ENCODE measurements at regions not wholly inside any gene's neighbourhood (a gene's known extent, or its start where the extent isn't known, plus 50 kb on each side); places are given as distances from the start of the nearest gene placed in this dataset.

DNA sequence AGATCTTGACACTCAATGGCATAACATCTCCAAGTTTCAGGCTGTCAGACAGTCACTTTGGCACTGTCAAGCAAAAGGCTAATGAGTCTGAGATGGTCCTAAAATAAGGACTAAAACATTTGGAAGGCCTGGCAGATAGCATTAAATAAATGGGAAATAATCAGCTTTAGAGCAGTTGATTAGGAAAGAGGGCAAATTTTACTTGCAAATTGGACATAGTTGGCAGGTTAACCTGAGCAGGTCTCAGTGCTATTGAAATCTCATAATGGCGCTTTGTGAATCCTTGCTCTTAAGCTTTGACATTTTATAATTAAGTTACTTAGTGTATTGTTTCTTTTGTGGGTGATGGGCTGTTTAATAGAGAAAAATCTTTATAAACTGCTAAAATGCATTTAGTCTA lies 1003.1 kb upstream of the GBE1 start:
- DNase-seq, result no peak
- Histone ChIP-seq H3K4me3 (no peak overlapping the region), H3K4me1 (no peaks in the 10 kb centered on the region), H3K9me3 (no peaks in the 10 kb centered on the region), H3K27ac (no peak overlapping the region), H3K36me3 (no peaks in the 10 kb centered on the region), H3K27me3 (no peaks in the 10 kb centered on the region)
- intact Hi-C loops (cut with DNase I), result no loop called here
- no peak for ATAC-seq
- no peak for TF ChIP-seq POLR2A (IDR thresholded peaks at IDR 0.05)
- TF ChIP-seq, protein P1, sequence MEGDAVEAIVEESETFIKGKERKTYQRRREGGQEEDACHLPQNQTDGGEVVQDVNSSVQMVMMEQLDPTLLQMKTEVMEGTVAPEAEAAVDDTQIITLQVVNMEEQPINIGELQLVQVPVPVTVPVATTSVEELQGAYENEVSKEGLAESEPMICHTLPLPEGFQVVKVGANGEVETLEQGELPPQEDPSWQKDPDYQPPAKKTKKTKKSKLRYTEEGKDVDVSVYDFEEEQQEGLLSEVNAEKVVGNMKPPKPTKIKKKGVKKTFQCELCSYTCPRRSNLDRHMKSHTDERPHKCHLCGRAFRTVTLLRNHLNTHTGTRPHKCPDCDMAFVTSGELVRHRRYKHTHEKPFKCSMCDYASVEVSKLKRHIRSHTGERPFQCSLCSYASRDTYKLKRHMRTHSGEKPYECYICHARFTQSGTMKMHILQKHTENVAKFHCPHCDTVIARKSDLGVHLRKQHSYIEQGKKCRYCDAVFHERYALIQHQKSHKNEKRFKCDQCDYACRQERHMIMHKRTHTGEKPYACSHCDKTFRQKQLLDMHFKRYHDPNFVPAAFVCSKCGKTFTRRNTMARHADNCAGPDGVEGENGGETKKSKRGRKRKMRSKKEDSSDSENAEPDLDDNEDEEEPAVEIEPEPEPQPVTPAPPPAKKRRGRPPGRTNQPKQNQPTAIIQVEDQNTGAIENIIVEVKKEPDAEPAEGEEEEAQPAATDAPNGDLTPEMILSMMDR (IDR thresholded peaks at IDR 0.05), result no peak
- 89 to 97% (median 96%) methylated on average over 1 of the region's 1 CpG for WGBS, 4 donors

DNA sequence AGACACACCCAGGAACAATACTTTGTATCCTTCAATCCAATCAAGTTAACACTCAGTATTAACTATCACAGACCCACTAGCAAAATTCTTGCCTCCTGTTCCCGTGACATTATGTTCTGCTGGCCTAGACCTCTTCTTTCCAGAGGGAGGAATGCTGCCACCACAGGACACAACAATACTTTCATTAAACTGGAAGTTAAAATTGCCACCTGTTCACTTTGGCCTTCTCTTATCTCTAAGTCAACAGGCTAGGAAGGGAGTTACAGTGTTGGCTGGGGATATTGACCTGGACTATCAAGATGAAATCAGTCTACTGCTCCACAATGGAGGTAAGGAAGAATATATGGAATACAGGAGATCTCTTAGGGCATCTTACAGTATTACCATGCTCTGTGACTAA lies 1000.4 kb upstream of the GBE1 start:
- no peaks in the 10 kb centered on the region for H3K27me3 ChIP-seq
- H3K36me3 ChIP-seq, result no peaks in the 10 kb centered on the region
- H3K9me3 ChIP-seq, result no peaks in the 10 kb centered on the region
- no peak overlapping the region for H3K4me3 ChIP-seq
- 60 to 79% (median 68%) methylated on average over 1 of the region's 1 CpG for WGBS, 4 donors
- intact Hi-C loops (cut with DNase I), result no loop called here
- no peaks in the 10 kb centered on the region for H3K4me1 ChIP-seq
- DNase-seq, result no peak
- TF ChIP-seq POLR2A (IDR thresholded peaks at IDR 0.05), result no peak
- TF ChIP-seq, protein P1 (IDR thresholded peaks at IDR 0.05), result no peak
- ATAC-seq, result no peak
- H3K27ac ChIP-seq, result no peak overlapping the region

DNA sequence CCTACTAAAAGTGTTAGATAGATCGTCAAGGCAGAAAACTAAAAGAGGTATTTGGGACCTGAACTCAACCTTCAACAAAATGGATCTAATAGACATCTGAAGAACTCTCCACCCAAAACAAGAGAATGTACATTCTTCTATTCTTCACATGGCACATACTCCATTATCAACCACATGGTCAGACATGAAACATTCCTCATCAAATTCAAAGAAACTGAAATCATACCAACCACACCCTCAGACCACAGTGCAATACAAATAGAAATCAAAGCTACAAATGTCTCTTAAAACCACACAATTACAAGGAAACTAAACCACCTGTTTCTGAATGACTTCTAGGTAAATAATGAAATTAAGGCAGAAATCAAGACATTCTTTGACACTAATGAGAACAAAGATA lies 984.1 kb upstream of the GBE1 start:
- no peak for TF ChIP-seq POLR2A (IDR thresholded peaks at IDR 0.05)
- TF ChIP-seq, protein P1 (IDR thresholded peaks at IDR 0.05), result no peak
- no peaks in the 10 kb centered on the region for H3K4me1 ChIP-seq
- no peak overlapping the region for H3K4me3 ChIP-seq
- no peak overlapping the region for H3K27ac ChIP-seq
- 38 to 63% (median 48%) methylated on average over 1 of the region's 1 CpG for WGBS, 4 donors
- no peak for ATAC-seq
- no peak for DNase-seq
- intact Hi-C loops (cut with DNase I), result no loop called here
- H3K9me3 ChIP-seq, result peaks cover 0 to 7% (median 0%) of the 10 kb centered on the region in 12 donors
- no peaks in the 10 kb centered on the region for H3K36me3 ChIP-seq
- H3K27me3 ChIP-seq, result no peaks in the 10 kb centered on the region

DNA sequence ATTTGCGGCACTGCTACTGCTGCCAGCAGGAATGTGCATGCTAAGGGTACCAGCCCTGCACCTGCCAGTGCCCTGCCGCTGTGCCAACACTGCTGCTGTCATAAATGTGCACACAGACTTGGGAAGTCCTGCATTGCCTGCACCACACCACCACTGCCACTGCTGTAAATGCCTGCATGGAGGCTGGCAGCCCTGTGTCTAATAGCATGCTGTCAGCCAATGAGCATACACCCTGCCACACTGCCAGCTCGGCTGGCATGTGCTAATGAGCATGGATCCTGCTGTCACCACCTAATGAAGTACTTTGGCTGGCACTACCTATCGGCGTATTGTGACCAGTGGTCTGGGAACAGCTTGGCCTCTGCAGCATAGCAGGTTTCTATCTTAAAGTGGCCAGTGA lies 981.8 kb upstream of the GBE1 start:
- Histone ChIP-seq H3K36me3 (no peaks in the 10 kb centered on the region), H3K27me3 (no peaks in the 10 kb centered on the region), H3K9me3 (peaks cover 0 to 7% (median 0%) of the 10 kb centered on the region in 12 donors), H3K27ac (no peak overlapping the region), H3K4me1 (no peaks in the 10 kb centered on the region), H3K4me3 (no peak overlapping the region)
- 60 to 79% (median 70%) methylated on average over 4 to 5 of the region's 5 CpGs for WGBS, 4 donors
- DNase-seq (no peak), ATAC-seq (peak in 3 of 4 donors; percentile 28 to 61 (median 48))
- TF ChIP-seq, protein P1 (IDR thresholded peaks at IDR 0.05), result no peak
- TF ChIP-seq POLR2A (IDR thresholded peaks at IDR 0.05), result no peak
- intact Hi-C loops (cut with DNase I), result no loop called here

Measured in heart left ventricle (tissue), 16 donors.